SH-SY5Y (cell line): ENCODE measurements at regions not wholly inside any gene's neighbourhood (a gene's known extent, or its start where the extent isn't known, plus 50 kb on each side); places are given as distances from the start of the nearest gene placed in this dataset.

ENCODE experiments used
- GATA2 ChIP-seq: IDR thresholded peaks from 2 replicates; pipeline ENCODE4 v1.6.1; 2011; ENCODE audit warnings: mild to moderate bottlenecking, low read depth, low read length
- GATA3 ChIP-seq: IDR thresholded peaks from 2 replicates; pipeline ENCODE4 v1.6.1; 2011; ENCODE audit warnings: low read depth, mild to moderate bottlenecking, low read length, moderate library complexity

GRCh38 chr5:6215891-6216290 is 162.5 kb downstream of the MED10 start:
- no peak for TF ChIP-seq GATA2
- TF ChIP-seq GATA3: no peak
